AG04450 (cell line): ENCODE measurements at regions not wholly inside any gene's neighbourhood (a gene's known extent, or its start where the extent isn't known, plus 50 kb on each side); places are given as distances from the start of the nearest gene placed in this dataset.

Experiments used
- CTCF ChIA-PET: fragments of 300-600, 350-600 bp; formaldehyde crosslinking; extraction: SDS; loops from one replicate; lab custom pipeline; 2022; ENCODE audit warnings: antibody characterized with exemption, inconsistent platforms; lab: Charles Lee
- POLR2A ChIA-PET: fragments of 350-600 bp; formaldehyde crosslinking; extraction: SDS; loops from one replicate; lab custom pipeline; 2021; ENCODE audit warnings: antibody characterized with exemption, inconsistent platforms; lab: Yijun Ruan, JAX
- DNase-seq: peaks from one replicate; pipeline ENCODE4 v3.0.0-alpha.2; 2011; ENCODE audit warnings: low read depth, low spot score
- H3K27ac ChIP-seq: one replicate; pipeline ENCODE4 v1.5.1; 2012; ENCODE audit warnings: low read depth, low read length, control low read depth
- H3K27me3 ChIP-seq: one replicate; pipeline ENCODE4 v1.6.0; 2012; ENCODE audit warnings: low read length; ENCODE audit not compliant: control insufficient read depth, insufficient read depth
- H3K4me3 ChIP-seq: 2 replicates; pipeline ENCODE4 v1.5.1; 2011; ENCODE audit warnings: mild to moderate bottlenecking, low read depth, low read length, control low read depth
- H3K9me3 ChIP-seq: 2 replicates; pipeline ENCODE4 v1.5.1; 2012; ENCODE audit warnings: low read length; ENCODE audit not compliant: control insufficient read depth, insufficient read depth
- CTCF ChIP-seq: IDR thresholded peaks from 2 replicates; pipeline ENCODE4 v1.5.1; 2011; ENCODE audit warnings: low read depth, low read length, control low read depth, inconsistent platforms

GRCh38 chr1:229953736-229954326 lies 113.2 kb upstream of the GALNT2 start:
- CTCF ChIA-PET, result no interaction called here
- no peak for DNase-seq
- H3K27me3 ChIP-seq, result no peaks in the 10 kb centered on the region
- H3K27ac ChIP-seq, result no peak overlapping the region
- no peak overlapping the region for H3K4me3 ChIP-seq
- POLR2A ChIA-PET, result no interaction called here
- H3K9me3 ChIP-seq, result no peaks in the 10 kb centered on the region
- TF ChIP-seq CTCF, result no peak

GRCh38 chr1:229964281-229964680 lies 102.8 kb upstream of the GALNT2 start:
- POLR2A ChIA-PET, result no interaction called here
- Histone ChIP-seq H3K4me3 (no peak overlapping the region), H3K9me3 (no peaks in the 10 kb centered on the region), H3K27ac (no peak overlapping the region), H3K27me3 (peaks cover 3% of the 10 kb centered on the region)
- CTCF ChIA-PET, result no interaction called here
- TF ChIP-seq CTCF, result no peak
- DNase-seq, result no peak

GRCh38 chr1:229970714-229971113 lies 96.3 kb upstream of the GALNT2 start:
- CTCF ChIA-PET, result no interaction called here
- Histone ChIP-seq H3K27me3 (peaks cover 3% of the 10 kb centered on the region), H3K9me3 (no peaks in the 10 kb centered on the region), H3K4me3 (no peak overlapping the region), H3K27ac (no peak overlapping the region)
- no peak for TF ChIP-seq CTCF
- POLR2A ChIA-PET, result no interaction called here
- no peak for DNase-seq

GRCh38 chr1:229971141-229971540 lies 95.9 kb upstream of the GALNT2 start:
- Histone ChIP-seq H3K4me3 (no peak overlapping the region), H3K27ac (no peak overlapping the region), H3K27me3 (peaks cover 3% of the 10 kb centered on the region), H3K9me3 (no peaks in the 10 kb centered on the region)
- ChIA-PET CTCF (no interaction called here), POLR2A (no interaction called here)
- no peak for TF ChIP-seq CTCF
- DNase-seq, result no peak

GRCh38 chr1:229972600-229973296 lies 94.3 kb upstream of the GALNT2 start:
- TF ChIP-seq CTCF, result peak; percentile 30
- ChIA-PET POLR2A (no interaction called here), CTCF (interaction anchor here (1.3 to 1.4 kb wide), 2 partner anchors 94 to 298 kb away, joined by 3 to 4 read pairs; no protein-coding TSS in a partner anchor)
- Histone ChIP-seq H3K27ac (no peak overlapping the region), H3K27me3 (no peaks in the 10 kb centered on the region), H3K4me3 (no peak overlapping the region), H3K9me3 (no peaks in the 10 kb centered on the region)
- DNase-seq, result no peak
